Fibroblast of skin of scalp (primary cell): ENCODE measurements at regions not wholly inside any gene's neighbourhood (a gene's known extent, or its start where the extent isn't known, plus 50 kb on each side); places are given as distances from the start of the nearest gene placed in this dataset.
"Not testable (repeated sequence)": the region's sequence is repeated elsewhere in the genome, so short reads cannot be mapped to it uniquely, and the experiment has no call there.

Source experiments
- DNase-seq: peaks from one replicate; pipeline ENCODE4 v3.0.0-alpha.2; 2013

DNA sequence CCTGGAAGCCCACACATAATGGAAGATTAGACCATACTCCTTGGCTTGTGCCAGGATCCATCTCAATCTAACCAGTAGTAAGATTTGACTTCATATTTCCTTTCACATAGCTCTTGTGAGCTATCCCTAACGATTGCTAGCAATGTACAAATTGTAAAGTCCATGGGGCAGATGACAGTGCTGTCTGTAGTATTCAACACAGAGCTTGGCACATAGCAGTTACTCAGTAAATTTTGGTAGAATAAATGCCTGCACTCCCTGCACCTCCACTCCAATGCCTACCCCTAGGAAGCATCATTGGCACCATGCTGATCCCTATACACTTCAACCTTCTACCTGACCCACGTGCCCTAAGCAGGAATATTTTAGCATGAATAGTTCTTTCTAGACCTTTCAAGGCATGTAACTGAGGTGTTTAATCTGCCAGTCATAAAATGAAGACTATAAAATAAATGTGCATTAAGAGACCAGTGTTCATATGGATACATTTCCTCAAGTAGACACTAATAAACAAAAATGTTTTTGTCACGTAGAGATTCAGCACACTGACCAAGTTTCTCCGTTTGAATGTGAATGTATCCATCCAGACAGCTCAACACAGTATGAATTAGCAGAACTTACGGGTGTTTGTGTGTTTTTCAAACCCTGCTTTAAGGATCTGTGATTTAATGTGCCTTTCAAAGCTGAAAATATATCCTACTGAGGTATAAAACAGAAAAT, 98.8 kb downstream of the BMP4 start:
- DNase-seq, result no peak

- no peak for DNase-seq
These were observed 101.1 kb downstream of the BMP4 start for GRCh38 chr14:53855574-53855973.

GRCh38 chr14:53855127-53855526, 101.5 kb downstream of the BMP4 start:
- no peak for DNase-seq

DNA sequence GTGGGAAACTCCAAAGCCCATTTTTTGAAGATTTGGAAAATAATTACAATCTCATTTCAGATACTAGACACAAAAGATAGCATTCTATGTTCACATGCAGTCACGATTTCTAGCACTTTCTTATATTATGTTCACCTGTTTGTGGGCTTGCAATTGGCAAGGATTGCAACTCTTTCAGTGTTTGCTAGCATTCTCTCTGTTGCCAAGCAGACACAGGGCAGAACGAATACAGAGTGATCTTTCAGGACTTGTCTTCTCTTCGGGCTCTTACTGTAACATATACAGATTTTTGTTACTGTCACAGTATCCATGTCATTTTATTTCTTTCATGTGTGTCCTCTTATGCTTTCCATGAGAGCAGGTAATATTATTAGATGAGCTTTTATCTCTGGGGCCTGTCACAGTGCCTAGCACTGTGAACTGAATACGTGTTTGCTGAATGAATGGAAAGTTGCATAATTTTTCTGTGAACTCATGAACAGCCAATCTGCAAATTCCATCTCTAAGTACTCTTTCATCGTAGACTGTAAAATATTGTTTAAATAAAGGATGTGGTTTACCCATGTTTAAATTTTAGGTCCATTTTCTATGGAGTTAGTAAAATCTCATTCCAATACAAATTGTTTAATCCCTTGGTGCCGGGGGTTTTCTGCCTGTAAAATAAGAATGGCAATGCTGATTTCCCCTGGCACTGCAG, 105.1 kb downstream of the BMP4 start:
- DNase-seq, result peak; percentile 40

DNA sequence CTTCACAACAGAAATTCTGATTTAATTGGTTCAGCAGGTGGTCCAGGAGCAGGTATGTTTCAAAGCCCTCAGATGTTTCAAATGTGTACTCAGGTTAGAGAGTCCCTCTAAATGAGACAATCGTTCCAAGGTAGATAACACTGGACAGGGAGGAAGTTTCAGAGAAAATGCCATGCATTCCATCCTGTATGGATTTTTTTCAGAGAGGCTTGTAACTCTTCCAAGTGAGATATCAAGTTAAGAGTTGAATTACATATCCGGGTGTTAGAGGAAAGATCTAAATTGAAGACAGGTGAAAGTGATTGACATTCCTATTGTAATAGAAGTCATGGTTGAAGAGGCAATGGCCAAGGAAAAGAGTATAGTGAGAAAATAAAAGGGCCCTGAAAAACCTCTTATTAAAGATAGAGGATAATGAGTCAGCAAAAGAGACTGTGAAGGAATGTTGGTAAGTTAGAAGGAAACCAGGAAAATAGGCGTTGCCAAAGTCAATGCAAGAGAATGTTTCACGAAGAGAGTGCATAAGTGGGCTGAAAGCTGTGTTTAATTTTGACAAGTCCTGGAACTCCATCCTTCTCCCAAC, 105.8 kb downstream of the BMP4 start:
- peak; percentile 77 for DNase-seq

GRCh38 chr14:53849549-53849948, 107.1 kb downstream of the BMP4 start:
- no peak for DNase-seq

DNA sequence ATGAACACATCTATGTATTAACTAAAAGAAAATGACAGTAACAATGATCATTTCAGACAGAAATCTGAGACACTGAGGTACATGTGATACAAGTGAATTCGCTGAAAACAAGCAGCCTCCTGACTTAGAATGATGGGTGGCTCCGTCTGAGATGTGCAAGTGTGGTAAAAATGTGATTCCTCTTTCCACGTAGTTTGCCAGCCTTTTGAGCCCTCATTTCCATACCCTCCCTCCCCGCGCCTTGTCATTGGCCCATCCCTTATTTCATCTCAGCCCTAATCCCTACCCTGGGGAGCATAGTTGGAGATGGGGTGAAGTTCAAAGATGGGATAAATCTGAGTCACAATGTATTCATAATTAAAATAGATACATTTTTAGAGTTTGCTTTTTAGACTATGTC, 107.8 kb downstream of the BMP4 start:
- DNase-seq, result peak; percentile 25

- DNase-seq, result no peak
These were observed 108.7 kb downstream of the BMP4 start for GRCh38 chr14:53847881-53848280.

GRCh38 chr14:53847057-53847456, 109.6 kb downstream of the BMP4 start:
- no peak for DNase-seq

DNA sequence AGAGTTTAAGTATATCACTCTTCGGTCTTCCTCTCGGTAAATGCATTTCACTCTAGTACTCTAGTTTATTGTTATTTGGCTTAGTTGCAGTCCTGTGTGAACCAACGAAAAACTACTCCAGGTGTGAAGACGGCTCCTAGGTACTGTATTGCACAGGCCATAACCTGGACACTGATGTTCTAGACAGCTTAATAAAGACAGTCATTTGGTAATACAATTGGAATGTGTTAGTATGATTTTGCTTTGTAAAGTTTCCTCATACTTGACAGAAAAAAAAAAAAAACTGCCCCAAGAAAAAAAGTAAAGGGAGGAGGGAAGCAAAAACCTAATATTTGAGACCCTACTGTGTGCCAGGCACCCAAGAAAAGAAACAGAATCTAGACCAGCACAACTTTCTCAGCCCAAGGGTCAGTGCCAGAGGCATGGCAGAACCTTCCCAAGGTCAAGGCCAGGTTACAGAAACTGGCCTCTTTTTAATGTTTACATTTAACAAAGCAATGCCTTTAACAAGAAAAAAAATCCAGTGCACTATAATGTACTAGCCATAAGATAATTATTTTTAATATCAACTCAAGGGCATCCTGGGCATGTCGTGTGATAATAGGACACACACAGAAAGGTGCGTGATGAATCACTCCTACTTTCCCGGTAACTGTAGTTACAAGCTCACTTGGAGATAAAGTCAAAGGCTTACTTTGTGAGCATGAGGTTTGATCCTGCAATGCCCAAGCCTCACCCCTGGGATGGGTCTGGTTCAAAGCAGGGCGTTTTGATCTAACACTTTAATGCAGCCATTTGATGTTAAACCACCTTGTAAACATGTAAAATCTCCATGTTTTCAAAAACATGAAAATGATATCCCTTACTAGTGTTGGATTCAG, 110.6 kb downstream of the BMP4 start:
- no peak for DNase-seq

GRCh38 chr14:53842938-53843337, 113.7 kb downstream of the BMP4 start:
- no peak for DNase-seq

DNA sequence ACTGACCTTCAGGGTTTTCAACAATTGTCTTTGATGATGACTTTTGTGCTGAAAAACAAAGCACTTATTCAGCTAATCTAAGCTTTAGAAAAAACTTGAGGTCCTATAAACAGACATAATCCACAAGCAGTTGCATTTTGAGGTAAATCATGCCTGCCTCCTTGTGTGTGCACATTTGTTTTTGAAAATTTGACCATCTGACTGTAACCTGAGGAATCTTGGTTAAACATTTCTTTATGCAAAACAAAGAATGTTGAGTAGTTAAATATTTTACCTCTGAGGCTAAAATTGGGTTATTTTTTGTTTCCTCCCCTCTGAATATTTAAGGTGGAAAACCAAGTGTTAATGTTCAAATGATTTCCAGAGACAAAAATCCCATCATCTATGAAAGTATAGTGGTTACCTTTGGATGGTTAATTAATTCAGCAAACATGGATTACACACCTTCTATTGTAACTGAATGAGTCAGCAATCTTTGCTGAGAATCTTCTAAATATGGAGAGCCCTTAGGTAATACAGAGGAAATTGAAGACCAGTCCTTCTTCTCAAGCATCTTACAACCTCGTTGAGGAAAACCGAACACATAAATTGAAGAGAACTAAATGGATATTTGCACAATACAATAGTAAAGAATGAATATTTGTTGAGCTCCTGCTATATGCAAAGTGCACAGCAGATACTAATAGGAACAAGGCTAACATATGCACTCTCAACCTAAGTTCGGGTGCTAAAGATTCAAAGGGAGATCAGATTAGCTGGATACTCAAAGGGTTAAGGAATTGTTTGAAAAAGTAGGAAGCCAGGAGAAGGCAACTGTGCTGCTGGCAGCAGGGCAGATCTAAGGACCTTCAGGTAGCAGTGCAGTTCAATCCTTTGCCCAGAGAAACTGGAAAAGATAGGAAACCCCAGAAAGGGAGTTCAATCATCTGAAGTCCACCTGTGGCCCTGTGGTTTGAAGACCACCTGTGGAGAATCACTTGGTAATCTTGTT, 115.2 kb downstream of the BMP4 start:
- DNase-seq, result no peak

DNA sequence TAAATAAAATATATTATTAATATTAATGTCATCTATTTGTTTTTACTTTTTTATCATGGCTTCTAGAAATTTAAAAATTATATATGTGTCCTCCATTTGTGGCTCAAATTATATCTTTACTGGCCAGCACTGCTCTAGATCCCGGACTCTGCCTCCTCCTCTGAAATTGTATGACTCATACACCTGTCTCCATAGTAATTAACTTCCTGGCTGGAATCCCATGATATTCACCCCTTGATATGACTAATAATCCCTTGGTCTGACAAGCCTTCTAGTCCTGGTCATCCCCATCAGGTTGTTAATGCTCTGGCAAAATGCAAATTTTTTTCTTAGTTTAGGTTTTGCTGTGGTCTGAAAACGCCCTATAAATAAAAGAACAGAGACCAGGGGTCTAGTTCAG, 116.2 kb downstream of the BMP4 start:
- DNase-seq, result no peak

DNA sequence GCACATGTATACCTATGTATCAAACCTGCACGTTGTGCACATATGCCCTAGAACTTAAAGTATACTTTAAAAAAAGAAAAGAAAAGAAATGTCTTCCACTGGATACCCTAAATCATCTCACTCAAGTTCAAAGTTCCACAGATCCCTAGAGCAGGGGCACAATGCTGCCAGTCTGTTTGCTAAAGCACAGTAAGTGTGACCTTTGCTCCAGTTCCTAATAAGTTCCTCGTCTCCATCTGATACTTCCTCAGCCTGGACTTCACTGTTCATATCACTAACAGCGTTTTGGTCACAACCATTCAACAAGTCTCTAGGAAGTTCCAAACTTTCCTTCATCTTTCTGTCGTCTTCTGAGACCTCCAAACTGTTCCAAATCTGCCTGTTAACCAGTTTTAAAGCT, 118.3 kb downstream of the BMP4 start:
- DNase-seq, result no peak

- not testable (repeated sequence) for DNase-seq
These were observed 119.0 kb downstream of the BMP4 start for GRCh38 chr14:53837656-53838055.

- DNase-seq, result no peak
These were observed 120.1 kb downstream of the BMP4 start for GRCh38 chr14:53836551-53836950.

GRCh38 chr14:53828820-53829219, 127.8 kb downstream of the BMP4 start:
- DNase-seq, result no peak

DNA sequence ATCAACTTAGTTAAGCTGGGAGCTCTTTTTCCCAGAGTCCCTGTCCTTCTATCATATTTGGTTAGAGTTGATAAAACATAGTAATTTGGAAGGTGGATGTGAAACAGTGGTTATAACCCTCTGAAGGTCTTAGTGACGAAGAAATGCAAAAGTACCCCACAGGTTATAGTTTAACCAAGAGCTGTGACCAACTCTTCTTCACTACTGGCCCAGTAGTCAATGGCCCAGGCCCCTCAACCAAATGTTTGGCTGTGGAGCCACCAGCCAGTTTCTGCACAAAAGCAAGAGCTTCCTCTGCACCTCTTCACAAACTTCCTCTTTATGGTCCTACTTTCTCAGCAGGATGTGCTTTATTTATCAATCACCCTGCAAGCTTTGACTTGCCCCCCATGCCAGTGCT, 132.6 kb downstream of the BMP4 start:
- no peak for DNase-seq

GRCh38 chr14:53814392-53814791, 142.2 kb downstream of the BMP4 start:
- peak; percentile 85 for DNase-seq

DNA sequence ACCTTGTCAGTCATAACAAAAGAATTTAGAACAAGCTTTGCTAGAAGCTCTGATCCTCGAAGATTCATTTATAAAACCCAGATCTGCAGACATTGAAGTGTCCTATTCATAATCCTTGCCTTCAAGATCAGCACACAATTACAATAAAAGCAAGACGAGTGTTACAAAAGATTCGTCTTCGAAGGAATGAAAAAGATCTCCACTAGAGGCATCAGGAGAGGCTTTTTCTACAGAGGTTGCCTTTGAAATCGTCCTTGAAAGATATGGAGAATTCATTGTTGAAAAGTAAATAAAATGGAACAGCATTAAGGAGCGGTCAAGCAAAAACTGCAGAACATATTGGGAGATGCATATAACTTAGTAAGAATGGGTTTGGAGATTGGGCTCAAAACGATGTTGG, 146.4 kb downstream of the BMP4 start:
- DNase-seq, result no peak

- peak; percentile 61 for DNase-seq
These were observed 148.6 kb downstream of the BMP4 start for GRCh38 chr14:53808042-53808441.

DNA sequence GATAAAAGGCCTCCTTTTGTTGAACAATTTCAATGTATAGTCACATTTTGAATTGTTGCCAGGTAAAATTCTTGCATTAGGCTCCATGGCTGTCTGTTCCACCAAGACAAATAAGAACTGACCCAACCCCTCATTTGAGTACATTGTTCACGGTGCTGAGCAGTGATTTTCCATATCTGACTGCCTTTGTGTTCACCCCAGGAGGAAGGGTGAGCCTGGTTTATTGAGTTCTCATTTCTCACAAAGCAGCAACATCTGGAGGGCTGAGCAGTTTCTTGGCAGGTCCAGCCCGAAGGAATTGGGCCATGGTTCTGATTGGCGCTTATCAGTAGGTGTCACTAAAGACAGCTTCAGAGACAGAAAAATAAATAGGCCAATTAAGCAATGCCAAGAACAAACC, 149.1 kb downstream of the BMP4 start:
- peak; percentile 8 for DNase-seq
